Left lung (tissue), 4 donors: ENCODE measurements at regions not wholly inside any gene's neighbourhood (a gene's known extent, or its start where the extent isn't known, plus 50 kb on each side); places are given as distances from the start of the nearest gene placed in this dataset.

ENCODE experiments used
- ATAC-seq: fragments of 200-7000 bp; cut with Tn5 transposase; one replicate; pipeline ENCODE4 v1.9.1; 2020; ENCODE audit warnings: moderate library complexity
- DNase-seq, 4 donors: peaks; one replicate each; pipeline ENCODE4 v3.0.0-alpha.2; 2013 to 2020
- H3K27ac ChIP-seq, 2 donors: fragments of 200-600 bp; sonication (generic) in 1 of 2; one replicate each; pipeline versions ENCODE4 v1.5.0 to v1.8.0; 2020 to 2021
- H3K27me3 ChIP-seq, 2 donors: fragments of 200-600 bp; sonication (generic) in 1 of 2; one replicate each; pipeline versions ENCODE4 v1.5.0 to v1.8.0; 2020 to 2021
- H3K36me3 ChIP-seq, 2 donors: fragments of 200-600 bp; sonication (generic) in 1 of 2; one replicate each; pipeline versions ENCODE4 v1.5.0 to v1.8.0; 2020 to 2021
- H3K4me1 ChIP-seq, 2 donors: fragments of 200-600 bp; one replicate each; pipeline ENCODE4 v1.8.0; 2021
- H3K4me3 ChIP-seq, 2 donors: fragments of 200-600 bp; sonication (generic) in 1 of 2; one replicate each; pipeline versions ENCODE4 v1.5.0 to v1.8.0; 2020 to 2021; ENCODE audit warnings: mild to moderate bottlenecking in 1 of 2
- H3K9me3 ChIP-seq, 2 donors: fragments of 200-600 bp; sonication (generic) in 1 of 2; one replicate each; pipeline versions ENCODE4 v1.5.0 to v1.8.0; 2020 to 2021
- CTCF ChIP-seq, 2 donors: fragments of 200-600 bp; sonication (generic) in 1 of 2; IDR thresholded peaks; one replicate each; pipeline versions ENCODE4 v1.5.0 to v1.8.0; 2021; ENCODE audit warnings: antibody characterized with exemption in 2 of 2
- intact Hi-C, 2 donors: fragments of 100-400 bp; cut with DNase I; formaldehyde crosslinking; loops; one replicate each; pipeline versions ENCODE4 v1.11.2 to v1.14.2; 2022
- donor health status: DM: no; HTN: yes; CAD: no.
- donor health status: DM: no; HTN: no; CAD: no.

DNA sequence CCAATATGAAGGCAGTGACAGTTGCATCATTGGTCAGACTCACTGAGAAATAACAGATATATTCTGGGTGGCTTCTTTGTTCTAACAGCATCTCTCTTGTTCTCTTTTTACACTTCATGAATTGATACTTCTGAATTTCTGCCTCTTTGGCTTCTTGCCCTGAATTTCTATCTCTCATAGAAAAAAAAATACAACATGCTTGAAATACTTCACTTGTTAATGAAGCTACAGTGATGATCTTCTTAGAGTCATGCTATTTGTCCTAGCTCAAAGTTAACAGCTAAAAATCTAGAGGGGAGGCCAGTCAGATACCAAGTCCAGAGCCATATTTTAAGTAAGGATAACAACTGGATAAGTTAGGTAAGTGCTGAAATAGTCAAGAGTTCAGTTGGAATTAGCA is 597.2 kb upstream of the AGTR1 start:
- no peak for ATAC-seq
- Histone ChIP-seq H3K36me3 (no peaks in the 10 kb centered on the region), H3K4me3 (no peak overlapping the region), H3K27ac (no peak overlapping the region), H3K4me1 (no peaks in the 10 kb centered on the region), H3K9me3 (no peaks in the 10 kb centered on the region), H3K27me3 (no peaks in the 10 kb centered on the region)
- TF ChIP-seq CTCF (IDR thresholded peaks at IDR 0.05): no peak
- intact Hi-C loops: no loop called here
- no peak for DNase-seq

DNA sequence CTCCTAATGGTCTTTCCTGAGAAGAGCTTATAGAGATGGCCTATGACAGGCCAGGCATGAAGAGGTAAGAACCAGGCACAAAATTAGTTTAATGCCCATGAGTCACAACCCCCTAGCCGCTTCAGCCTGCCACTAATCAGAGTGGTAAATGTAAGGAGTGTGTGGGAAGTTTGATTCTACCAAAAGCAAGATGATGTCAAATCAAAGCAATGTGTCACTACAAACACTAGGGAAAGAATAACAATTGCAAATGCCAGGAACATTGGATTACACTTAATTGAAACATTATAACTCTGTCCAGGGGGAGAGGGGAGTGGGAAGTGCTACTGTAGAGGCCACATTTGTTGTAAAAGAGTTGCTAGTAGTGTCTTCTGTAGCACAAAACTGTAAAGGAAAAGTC is 596.6 kb upstream of the AGTR1 start:
- DNase-seq (no peak), ATAC-seq (no peak)
- no peak for TF ChIP-seq CTCF (IDR thresholded peaks at IDR 0.05)
- intact Hi-C loops: no loop called here
- no peak overlapping the region for H3K27ac ChIP-seq
- no peaks in the 10 kb centered on the region for H3K9me3 ChIP-seq
- H3K36me3 ChIP-seq: no peaks in the 10 kb centered on the region
- H3K4me1 ChIP-seq: no peaks in the 10 kb centered on the region
- no peak overlapping the region for H3K4me3 ChIP-seq
- no peaks in the 10 kb centered on the region for H3K27me3 ChIP-seq

DNA sequence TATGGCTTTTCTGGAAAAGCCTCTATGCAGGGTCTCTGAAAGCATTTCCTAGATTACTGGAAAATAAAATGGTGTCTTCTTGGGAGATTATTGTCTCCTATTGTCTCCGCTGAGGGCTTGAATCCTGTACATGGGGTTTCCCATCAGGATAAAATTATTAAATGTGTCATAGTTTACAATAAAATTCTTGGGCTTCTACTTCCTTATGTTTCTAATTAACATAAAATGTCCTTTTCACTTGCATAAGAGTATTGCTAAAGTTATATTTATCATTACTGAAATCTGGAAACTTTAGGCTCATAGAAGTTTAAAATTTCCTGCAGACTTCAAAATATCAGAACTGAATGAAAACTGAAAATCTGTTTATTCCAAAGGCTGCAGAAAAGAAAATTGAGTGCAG is 595.5 kb upstream of the AGTR1 start:
- no peaks in the 10 kb centered on the region for H3K27me3 ChIP-seq
- DNase-seq (no peak), ATAC-seq (no peak)
- H3K9me3 ChIP-seq: no peaks in the 10 kb centered on the region
- no peak overlapping the region for H3K27ac ChIP-seq
- H3K4me1 ChIP-seq: no peaks in the 10 kb centered on the region
- intact Hi-C loops: no loop called here
- no peak overlapping the region for H3K4me3 ChIP-seq
- H3K36me3 ChIP-seq: no peaks in the 10 kb centered on the region
- no peak for TF ChIP-seq CTCF (IDR thresholded peaks at IDR 0.05)

GRCh38 chr3:148106062-148106461 is 591.6 kb upstream of the AGTR1 start:
- Histone ChIP-seq H3K4me1 (no peaks in the 10 kb centered on the region), H3K36me3 (no peaks in the 10 kb centered on the region), H3K27me3 (no peaks in the 10 kb centered on the region), H3K27ac (no peak overlapping the region), H3K4me3 (no peak overlapping the region), H3K9me3 (no peaks in the 10 kb centered on the region)
- ATAC-seq (no peak), DNase-seq (no peak)
- TF ChIP-seq CTCF (IDR thresholded peaks at IDR 0.05): no peak
- intact Hi-C loops: no loop called here

DNA sequence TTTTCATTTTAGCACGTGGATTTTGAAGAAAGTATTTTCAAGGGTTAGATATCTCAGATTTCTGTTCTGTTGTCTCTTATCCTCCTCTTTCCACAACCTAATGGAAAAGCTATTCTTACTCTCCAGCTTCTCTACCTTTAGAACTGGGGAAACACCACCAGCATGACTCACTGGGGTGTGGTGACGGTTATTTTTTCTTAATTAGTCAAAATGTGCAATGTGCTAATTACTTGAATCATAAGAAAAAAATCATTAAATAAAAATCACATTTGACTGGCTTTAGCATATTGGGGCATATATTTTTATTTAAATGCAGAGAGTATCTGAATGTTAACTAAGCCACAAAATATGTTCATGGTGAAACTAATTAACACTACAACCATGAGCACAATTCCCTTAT is 570.7 kb upstream of the AGTR1 start:
- DNase-seq (no peak), ATAC-seq (no peak)
- H3K9me3 ChIP-seq: peaks cover 0 to 3% of the 10 kb centered on the region in 2 donors
- H3K36me3 ChIP-seq: no peaks in the 10 kb centered on the region
- intact Hi-C loops: no loop called here
- H3K27me3 ChIP-seq: no peaks in the 10 kb centered on the region
- H3K27ac ChIP-seq: no peak overlapping the region
- H3K4me1 ChIP-seq: no peaks in the 10 kb centered on the region
- TF ChIP-seq CTCF (IDR thresholded peaks at IDR 0.05): no peak
- H3K4me3 ChIP-seq: no peak overlapping the region
